ENCODE measurements at regions not wholly inside any gene's neighbourhood (a gene's known extent, or its start where the extent isn't known, plus 50 kb on each side); places are given as distances from the start of the nearest gene placed in this dataset.

GRCh38 chr6:134447883-134448387, 130.0 kb upstream of the SGK1 start:
- TF ChIP-seq SAP30 (IDR thresholded peaks at IDR 0.05; ENCODE audit: insufficient read depth, insufficient replicate concordance, low read length) (no peak), CTCF (IDR thresholded peaks at IDR 0.05; ENCODE audit: control extremely low read depth in 1 of 3, insufficient read depth in 1 of 3, low read depth in 1 of 3, low read length in 3 of 3) (no peak)
